HEK293T (cell line): ENCODE measurements at regions not wholly inside any gene's neighbourhood (a gene's known extent, or its start where the extent isn't known, plus 50 kb on each side); places are given as distances from the start of the nearest gene placed in this dataset.

Source experiments
- CTCF ChIA-PET: fragments of 350-600 bp; formaldehyde crosslinking; extraction: SDS; loops from one replicate; lab custom pipeline; 2021; ENCODE audit warnings: antibody characterized with exemption, inconsistent platforms; lab: Yijun Ruan, JAX
- POLR2A ChIA-PET: fragments of 350-600 bp; formaldehyde crosslinking; extraction: SDS; loops from one replicate; lab custom pipeline; 2020; ENCODE audit warnings: antibody characterized with exemption, inconsistent platforms; lab: Yijun Ruan, JAX
- DNase-seq: peaks from one replicate; pipeline ENCODE4 v3.0.0; 2012; ENCODE audit warnings: mixed read lengths; ENCODE audit errors: extremely low spot score
- ARNT ChIP-seq: fragments of 450-650 bp; IDR thresholded peaks from 2 replicates; pipeline ENCODE4 v1.6.1; 2017; ENCODE audit warnings: mild to moderate bottlenecking
- BHLHE40 ChIP-seq: fragments of 450-650 bp; IDR thresholded peaks from 2 replicates; pipeline ENCODE4 v1.6.1; 2016; ENCODE audit warnings: mild to moderate bottlenecking, moderate library complexity, borderline replicate concordance
- CTBP1 ChIP-seq: fragments of 450-650 bp; IDR thresholded peaks from 2 replicates; pipeline ENCODE4 v1.6.1; 2016; ENCODE audit warnings: borderline replicate concordance
- ELF4 ChIP-seq: fragments of 450-650 bp; IDR thresholded peaks from 2 replicates; pipeline ENCODE4 v1.6.1; 2017; ENCODE audit warnings: antibody characterized with exemption
- FOXA1 ChIP-seq: fragments of 450-650 bp; IDR thresholded peaks from 2 replicates; pipeline ENCODE4 v1.6.1; 2016; ENCODE audit warnings: mild to moderate bottlenecking
- FOXK2 ChIP-seq: fragments of 450-650 bp; IDR thresholded peaks from 2 replicates; pipeline ENCODE4 v1.6.1; 2016; ENCODE audit warnings: mild to moderate bottlenecking
- FOXM1 ChIP-seq: fragments of 450-650 bp; IDR thresholded peaks from 2 replicates; pipeline ENCODE4 v1.6.1; 2017; ENCODE audit warnings: mild to moderate bottlenecking, borderline replicate concordance
- HDGF ChIP-seq: fragments of 450-650 bp; IDR thresholded peaks from 2 replicates; pipeline ENCODE4 v1.6.1; 2017; ENCODE audit warnings: antibody characterized with exemption, borderline replicate concordance
- L3MBTL2 ChIP-seq: fragments of 450-650 bp; conservative IDR thresholded peaks from 2 replicates; pipeline ENCODE4 v1.6.1; 2016; ENCODE audit warnings: mild to moderate bottlenecking
- LEF1 ChIP-seq: fragments of 450-650 bp; IDR thresholded peaks from 2 replicates; pipeline ENCODE4 v1.6.1; 2017; ENCODE audit warnings: mild to moderate bottlenecking, borderline replicate concordance
- NFRKB ChIP-seq: fragments of 450-650 bp; IDR thresholded peaks from 2 replicates; pipeline ENCODE4 v1.6.1; 2016; ENCODE audit warnings: mild to moderate bottlenecking, moderate library complexity
- SP1 ChIP-seq: fragments of 450-650 bp; IDR thresholded peaks from 2 replicates; pipeline ENCODE4 v1.6.1; 2017
- SUZ12 ChIP-seq: fragments of 450-650 bp; IDR thresholded peaks from 2 replicates; pipeline ENCODE4 v1.6.1; 2016; ENCODE audit warnings: mild to moderate bottlenecking
- TARDBP ChIP-seq: fragments of 450-650 bp; IDR thresholded peaks from 2 replicates; pipeline ENCODE4 v1.6.1; 2016
- ZNF384 ChIP-seq: fragments of 450-650 bp; IDR thresholded peaks from 2 replicates; pipeline ENCODE4 v1.6.1; 2016
- TF ChIP-seq, protein P1 (sequence below): fragments of 450-650 bp; IDR thresholded peaks from 2 replicates; pipeline ENCODE4 v1.6.1; 2016

DNA sequence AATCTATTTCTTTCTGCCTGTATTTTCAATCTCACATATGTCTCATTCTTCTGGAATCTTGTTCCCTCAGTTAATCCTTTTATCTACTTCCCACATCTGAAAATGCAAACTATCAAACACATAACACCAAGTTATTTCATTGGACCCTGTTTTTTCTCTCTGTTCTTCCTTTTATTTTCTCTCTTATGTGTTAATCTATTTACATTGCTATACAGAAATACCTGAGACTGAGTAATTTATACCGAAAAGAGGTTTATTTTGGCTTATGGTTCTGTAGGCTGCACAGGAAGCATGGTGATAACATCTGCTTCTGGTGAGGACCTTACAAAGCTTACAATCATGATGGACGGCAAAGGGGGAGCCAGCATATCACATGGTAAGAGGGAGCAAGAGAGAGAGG, 247.6 kb downstream of the TGFB2 start:
- CTCF ChIA-PET: no interaction called here
- no peak for DNase-seq
- POLR2A ChIA-PET: no interaction called here
- no peak for TF ChIP-seq ZNF384
- TF ChIP-seq, protein P1, sequence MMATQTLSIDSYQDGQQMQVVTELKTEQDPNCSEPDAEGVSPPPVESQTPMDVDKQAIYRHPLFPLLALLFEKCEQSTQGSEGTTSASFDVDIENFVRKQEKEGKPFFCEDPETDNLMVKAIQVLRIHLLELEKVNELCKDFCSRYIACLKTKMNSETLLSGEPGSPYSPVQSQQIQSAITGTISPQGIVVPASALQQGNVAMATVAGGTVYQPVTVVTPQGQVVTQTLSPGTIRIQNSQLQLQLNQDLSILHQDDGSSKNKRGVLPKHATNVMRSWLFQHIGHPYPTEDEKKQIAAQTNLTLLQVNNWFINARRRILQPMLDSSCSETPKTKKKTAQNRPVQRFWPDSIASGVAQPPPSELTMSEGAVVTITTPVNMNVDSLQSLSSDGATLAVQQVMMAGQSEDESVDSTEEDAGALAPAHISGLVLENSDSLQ: no peak
- TF ChIP-seq CTBP1: no peak
- TF ChIP-seq SP1: no peak
- no peak for TF ChIP-seq ARNT
- no peak for TF ChIP-seq NFRKB
- no peak for TF ChIP-seq BHLHE40
- no peak for TF ChIP-seq FOXA1
- no peak for TF ChIP-seq L3MBTL2
- no peak for TF ChIP-seq ELF4

DNA sequence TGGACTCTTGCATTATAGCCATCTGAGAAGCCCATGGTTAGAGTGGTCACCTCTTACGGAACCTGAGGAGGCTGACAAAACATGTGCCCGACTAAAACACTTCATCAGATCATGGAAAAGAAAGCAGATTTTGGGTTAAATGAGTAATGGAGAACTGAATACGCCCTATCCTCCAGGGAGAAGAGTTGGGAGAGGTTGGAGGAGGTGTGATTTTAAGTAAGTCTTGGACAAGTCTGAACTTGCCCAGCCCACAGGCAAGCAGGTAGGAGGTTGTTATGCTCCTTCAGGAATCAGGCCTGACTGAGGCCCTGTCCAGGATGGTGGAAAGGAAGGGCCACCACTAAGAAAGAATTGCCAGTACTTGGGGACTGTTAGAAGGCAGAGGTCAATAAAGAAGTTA, 255.8 kb downstream of the TGFB2 start:
- ChIA-PET POLR2A (no interaction called here), CTCF (no interaction called here)
- TF ChIP-seq SP1 (no peak), FOXA1 (no peak), FOXK2 (no peak), ELF4 (no peak), ARNT (no peak), SUZ12 (no peak), CTBP1 (no peak), FOXM1 (no peak), BHLHE40 (no peak), NFRKB (no peak), ZNF384 (no peak), LEF1 (no peak), L3MBTL2 (no peak), HDGF (no peak), TARDBP (no peak)
- TF ChIP-seq, protein P1: no peak
- DNase-seq: no peak

DNA sequence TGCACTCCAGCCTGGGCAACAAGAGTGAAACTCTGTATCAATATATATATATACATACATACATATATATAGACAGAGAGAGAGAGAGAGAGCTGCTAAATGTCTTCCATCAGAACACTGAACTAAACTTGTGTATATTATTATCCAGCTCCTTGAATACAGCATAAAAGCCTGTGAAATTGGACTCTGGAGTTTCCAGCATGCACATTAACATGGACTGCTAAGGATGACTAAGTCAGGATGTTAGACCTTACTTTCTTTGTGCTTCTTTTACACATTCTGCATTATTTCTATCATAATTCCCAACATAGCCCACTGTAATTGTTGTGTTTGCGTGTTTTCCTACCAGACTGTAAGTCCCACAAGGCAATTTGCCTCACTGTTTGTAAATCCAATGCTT, 259.1 kb downstream of the TGFB2 start:
- TF ChIP-seq CTBP1 (no peak), NFRKB (no peak), FOXK2 (no peak), ELF4 (no peak)
- ChIA-PET CTCF (no interaction called here), POLR2A (no interaction called here)
- no peak for DNase-seq

DNA sequence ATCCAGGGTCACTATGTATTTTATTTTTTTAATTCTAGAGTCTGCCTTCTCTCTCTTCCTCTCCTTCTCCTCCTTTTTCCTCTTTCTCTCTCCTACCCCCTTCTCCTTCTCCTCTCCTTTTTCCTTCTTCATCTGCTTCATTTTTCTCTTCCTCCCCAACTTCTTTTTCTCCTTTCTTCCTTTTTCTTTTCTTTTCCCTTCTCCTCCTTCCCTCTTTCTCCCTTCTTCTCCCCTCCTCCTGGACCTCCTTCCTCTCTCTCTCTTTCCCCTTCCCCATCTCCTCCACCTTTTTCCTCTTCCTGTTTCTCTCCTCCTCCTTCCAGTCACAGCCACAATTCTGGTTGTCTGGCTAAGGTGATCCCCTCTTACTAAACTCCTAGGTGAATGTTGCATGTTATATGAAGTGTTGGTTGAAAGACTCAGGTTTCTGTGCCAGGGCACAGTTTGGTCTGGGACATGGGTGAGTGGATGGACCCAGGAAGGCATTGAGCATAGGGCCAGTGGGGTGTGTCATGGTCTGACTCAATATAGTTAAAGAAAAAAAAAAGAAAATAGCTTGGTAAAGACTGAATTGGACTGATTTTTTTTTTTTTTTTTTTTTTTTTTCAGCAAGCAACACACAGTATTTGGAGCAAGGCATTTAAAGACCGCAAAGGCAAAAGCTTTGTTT, 266.9 kb downstream of the TGFB2 start:
- TF ChIP-seq HDGF: no peak
- ChIA-PET POLR2A (no interaction called here), CTCF (no interaction called here)
- DNase-seq: no peak

DNA sequence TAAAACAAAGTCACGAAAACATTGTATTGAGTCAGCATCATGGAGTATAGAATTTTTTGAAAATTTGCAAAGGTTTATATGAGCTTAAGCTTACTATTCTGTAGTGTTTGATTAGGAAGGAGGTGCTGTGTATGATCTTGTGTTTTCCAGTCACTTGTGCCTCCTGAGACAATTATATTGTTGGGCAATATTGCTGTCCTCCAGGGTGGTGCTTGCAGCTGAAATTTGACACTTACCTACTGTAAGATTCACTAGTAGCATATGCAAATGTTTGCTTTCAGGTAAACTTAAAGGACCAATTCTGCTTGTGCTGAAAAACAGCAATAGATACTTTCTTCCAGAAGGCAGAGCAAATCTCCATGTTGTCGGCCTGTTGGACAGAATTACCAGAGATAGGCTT, 268.0 kb downstream of the TGFB2 start:
- POLR2A ChIA-PET: no interaction called here
- TF ChIP-seq FOXA1 (no peak), FOXM1 (no peak), SUZ12 (no peak), BHLHE40 (no peak), CTBP1 (no peak), LEF1 (no peak), TARDBP (no peak), SP1 (no peak), L3MBTL2 (no peak), ARNT (no peak), NFRKB (no peak), HDGF (no peak), FOXK2 (no peak), ZNF384 (no peak), ELF4 (no peak)
- TF ChIP-seq, protein P1: no peak
- CTCF ChIA-PET: no interaction called here

DNA sequence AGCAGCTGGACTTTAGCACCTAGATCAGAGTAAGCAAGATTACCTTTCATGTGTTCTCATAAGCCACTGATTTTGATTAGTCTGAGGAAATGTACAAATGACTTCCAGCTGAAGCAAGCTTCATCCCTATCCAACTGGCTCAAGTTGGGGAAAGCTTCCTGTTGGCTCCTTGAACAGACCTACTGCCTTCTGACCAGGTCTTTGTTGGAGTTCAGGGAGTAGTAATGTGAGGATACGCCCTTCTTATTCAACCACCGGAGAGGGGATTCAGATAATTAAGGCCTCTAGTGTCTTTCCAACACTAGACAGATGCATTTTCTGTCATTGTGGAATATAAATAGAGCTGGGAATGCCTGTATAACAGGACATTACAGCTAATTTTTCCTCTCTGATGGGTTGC, 268.9 kb downstream of the TGFB2 start:
- DNase-seq: no peak
- ChIA-PET CTCF (no interaction called here), POLR2A (no interaction called here)
- TF ChIP-seq BHLHE40: no peak
- no peak for TF ChIP-seq TARDBP
- no peak for TF ChIP-seq SUZ12
- no peak for TF ChIP-seq FOXA1
- TF ChIP-seq ELF4: no peak
- no peak for TF ChIP-seq SP1

More for the DNA sequence above, 268.0 kb downstream of the TGFB2 start:
- no peak for DNase-seq

DNA sequence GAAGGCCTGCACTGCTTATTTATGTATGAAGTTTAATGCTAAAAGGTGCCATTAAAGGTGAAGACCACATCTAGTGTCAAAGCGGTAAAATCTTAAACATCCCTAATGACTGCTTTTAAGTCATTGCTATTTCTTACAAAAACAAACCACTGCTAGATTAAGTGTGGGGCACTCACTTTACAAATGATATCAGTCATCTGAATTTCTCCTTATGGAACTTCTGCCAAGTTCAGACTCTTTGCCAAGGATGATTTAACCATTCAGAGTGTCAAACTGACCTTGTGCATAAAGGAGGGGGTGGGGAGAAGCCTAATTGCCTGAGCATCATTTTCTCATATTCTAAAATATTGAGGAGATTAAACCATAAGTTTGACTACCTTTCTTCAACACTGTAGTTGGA, 271.5 kb downstream of the TGFB2 start:
- POLR2A ChIA-PET: no interaction called here

More for the DNA sequence above, 271.5 kb downstream of the TGFB2 start:
- CTCF ChIA-PET: no interaction called here
- TF ChIP-seq CTBP1 (no peak), TARDBP (no peak), BHLHE40 (no peak), ARNT (no peak), FOXA1 (no peak), SUZ12 (no peak), NFRKB (no peak), FOXM1 (no peak), ZNF384 (no peak), LEF1 (no peak), SP1 (no peak)
- TF ChIP-seq, protein P1: no peak
- DNase-seq: no peak
